Omental fat pad (tissue), 3 donors: ENCODE measurements at regions not wholly inside any gene's neighbourhood (a gene's known extent, or its start where the extent isn't known, plus 50 kb on each side); places are given as distances from the start of the nearest gene placed in this dataset.

Experiments
- ATAC-seq: fragments of 150-250 bp; one replicate; pipeline ENCODE4 v1.9.1; 2016; ENCODE audit warnings: mild to moderate bottlenecking, moderate library complexity; ENCODE audit not compliant: low FRiP score
- DNase-seq: peaks from one replicate; pipeline ENCODE4 v3.0.0-alpha.2; 2019; ENCODE audit warnings: low spot score
- TF ChIP-seq, protein P1 (sequence below), 3 donors: fragments of 450-650 bp; IDR thresholded peaks; one replicate each; pipeline ENCODE4 v1.5.1; 2016 to 2017; ENCODE audit warnings: antibody characterized with exemption in 3 of 3, mild to moderate bottlenecking in 3 of 3, moderate library complexity in 2 of 3

DNA sequence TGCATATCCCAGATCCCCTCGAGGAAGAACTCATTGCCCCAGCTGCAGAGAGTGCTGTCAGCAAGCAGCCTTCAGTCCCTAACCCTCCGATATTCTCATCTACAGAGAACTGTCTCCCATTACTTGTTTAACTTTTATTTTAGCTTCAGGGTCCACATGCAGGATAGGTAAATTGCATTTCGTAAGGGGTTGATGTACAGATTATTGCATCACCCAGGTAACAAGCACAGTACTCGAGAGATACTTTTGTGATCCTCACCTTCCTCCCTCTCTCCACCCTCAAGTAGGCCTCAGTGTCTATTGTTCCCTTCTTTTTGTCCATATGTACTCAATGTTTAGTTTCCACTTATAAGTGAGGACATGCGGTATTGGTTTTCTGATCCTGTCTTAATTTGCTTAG lies 171.5 kb upstream of the IRS2 start:
- TF ChIP-seq, protein P1, sequence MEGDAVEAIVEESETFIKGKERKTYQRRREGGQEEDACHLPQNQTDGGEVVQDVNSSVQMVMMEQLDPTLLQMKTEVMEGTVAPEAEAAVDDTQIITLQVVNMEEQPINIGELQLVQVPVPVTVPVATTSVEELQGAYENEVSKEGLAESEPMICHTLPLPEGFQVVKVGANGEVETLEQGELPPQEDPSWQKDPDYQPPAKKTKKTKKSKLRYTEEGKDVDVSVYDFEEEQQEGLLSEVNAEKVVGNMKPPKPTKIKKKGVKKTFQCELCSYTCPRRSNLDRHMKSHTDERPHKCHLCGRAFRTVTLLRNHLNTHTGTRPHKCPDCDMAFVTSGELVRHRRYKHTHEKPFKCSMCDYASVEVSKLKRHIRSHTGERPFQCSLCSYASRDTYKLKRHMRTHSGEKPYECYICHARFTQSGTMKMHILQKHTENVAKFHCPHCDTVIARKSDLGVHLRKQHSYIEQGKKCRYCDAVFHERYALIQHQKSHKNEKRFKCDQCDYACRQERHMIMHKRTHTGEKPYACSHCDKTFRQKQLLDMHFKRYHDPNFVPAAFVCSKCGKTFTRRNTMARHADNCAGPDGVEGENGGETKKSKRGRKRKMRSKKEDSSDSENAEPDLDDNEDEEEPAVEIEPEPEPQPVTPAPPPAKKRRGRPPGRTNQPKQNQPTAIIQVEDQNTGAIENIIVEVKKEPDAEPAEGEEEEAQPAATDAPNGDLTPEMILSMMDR (IDR thresholded peaks at IDR 0.05) = no peak
- DNase-seq (no peak), ATAC-seq (no peak)

DNA sequence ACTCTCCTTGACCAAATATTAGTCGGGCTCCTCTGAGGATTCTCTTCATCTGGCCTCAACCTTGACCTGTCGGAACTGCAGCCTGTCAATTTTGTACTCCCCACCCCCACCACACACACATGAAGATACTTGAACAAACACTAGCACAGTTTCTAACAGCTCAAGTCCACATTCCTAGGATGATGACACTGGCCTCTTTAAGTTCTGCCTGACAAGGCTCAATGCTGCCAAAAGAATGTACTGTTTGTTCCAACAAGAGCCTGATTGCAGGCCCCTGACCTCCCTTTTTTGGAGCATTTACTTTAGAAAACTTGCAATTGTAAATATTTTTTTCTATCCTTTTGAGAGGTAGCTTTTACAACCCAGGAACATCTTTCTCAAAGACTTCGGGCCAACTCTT lies 169.2 kb upstream of the IRS2 start:
- DNase-seq (no peak), ATAC-seq (no peak)
- TF ChIP-seq, protein P1 (IDR thresholded peaks at IDR 0.05) = no peak

GRCh38 chr13:109954441-109954840 lies 168.1 kb upstream of the IRS2 start:
- DNase-seq = no peak
- TF ChIP-seq, protein P1 (IDR thresholded peaks at IDR 0.05) = no peak
- ATAC-seq = no peak

DNA sequence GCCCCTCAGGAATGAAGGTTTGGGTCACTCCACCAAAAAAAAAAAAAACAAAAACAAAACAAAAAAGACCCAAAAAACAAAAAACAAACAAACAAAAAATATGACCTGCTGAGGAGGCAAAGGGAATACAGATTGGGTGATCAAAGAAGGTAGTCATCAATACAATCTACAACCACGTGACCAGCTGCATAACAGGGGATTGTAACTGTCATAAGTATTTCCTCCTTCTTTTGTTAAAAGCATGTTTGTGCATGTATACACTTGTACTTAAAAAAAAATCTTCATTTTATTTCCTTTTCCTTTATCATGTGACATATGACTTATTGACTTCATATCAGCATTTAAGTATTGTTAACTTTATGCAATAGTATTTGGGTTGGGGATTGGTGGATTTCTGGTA lies 165.1 kb upstream of the IRS2 start:
- TF ChIP-seq, protein P1 (IDR thresholded peaks at IDR 0.05) = no peak
- DNase-seq = no peak

GRCh38 chr13:109949397-109949796 lies 163.0 kb upstream of the IRS2 start:
- no peak for ATAC-seq
- no peak for DNase-seq
- TF ChIP-seq, protein P1 (IDR thresholded peaks at IDR 0.05) = no peak

More for the DNA sequence above, 165.1 kb upstream of the IRS2 start:
- ATAC-seq = no peak

DNA sequence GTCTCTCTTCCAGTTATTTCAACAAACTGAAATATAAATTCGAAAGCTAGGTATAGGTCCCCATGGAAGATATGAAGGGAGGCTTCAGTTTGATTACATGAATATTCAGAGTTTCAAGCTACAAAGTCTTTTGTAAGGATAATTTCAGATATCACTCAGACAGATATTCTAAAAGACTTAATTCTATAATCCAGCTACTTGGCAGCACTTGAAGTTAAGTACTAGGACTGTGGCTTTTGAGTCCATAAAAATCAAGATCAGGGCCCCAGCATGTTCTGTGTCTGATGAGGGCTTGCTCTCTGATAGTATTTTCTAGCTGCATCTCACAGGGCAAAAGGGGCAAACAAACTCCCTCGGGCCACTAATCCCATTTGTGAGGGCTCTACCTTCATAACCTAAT lies 160.6 kb upstream of the IRS2 start:
- TF ChIP-seq, protein P1 (IDR thresholded peaks at IDR 0.05) = no peak
- no peak for DNase-seq
- ATAC-seq = no peak

DNA sequence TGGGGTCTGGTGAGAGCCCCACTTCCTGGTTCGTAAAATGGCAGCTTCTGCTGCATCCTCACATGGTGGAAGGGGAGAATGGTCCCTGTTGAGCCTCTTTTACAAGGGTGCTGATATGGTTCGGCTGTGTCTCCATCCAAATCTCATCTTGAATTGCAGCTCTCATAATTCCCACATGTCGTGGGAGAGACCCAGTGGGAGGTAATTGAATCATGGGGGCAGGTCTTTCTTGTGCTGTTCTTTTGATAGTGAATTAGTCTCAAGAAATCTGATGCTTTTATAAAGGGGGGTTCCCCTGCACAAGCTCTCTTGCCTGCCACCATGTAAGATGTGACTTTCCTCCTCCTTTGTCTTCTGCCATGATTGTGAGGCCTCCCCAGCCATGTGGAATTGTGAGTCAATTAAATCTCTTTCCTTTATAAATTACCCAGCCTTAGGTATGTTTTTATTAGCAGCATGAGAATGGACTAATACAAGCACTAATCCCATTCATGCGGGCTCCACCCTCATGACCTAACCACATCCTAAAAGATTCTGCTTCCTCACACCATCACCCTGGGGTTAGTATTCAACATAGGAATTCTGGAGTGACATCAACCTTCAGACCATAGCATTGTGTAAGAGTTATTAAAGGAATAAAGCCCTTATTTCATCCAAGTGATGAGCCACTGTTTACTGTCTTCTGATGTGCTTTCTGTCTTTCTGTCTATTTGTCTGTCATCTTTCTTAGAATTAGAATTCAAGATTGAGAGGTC lies 159.0 kb upstream of the IRS2 start:
- TF ChIP-seq, protein P1 (IDR thresholded peaks at IDR 0.05) = no peak
- ATAC-seq (no peak), DNase-seq (no peak)
